ENCODE measurements at regions not wholly inside any gene's neighbourhood (a gene's known extent, or its start where the extent isn't known, plus 50 kb on each side); places are given as distances from the start of the nearest gene placed in this dataset.
"Not testable (repeated sequence)": the region's sequence is repeated elsewhere in the genome, so short reads cannot be mapped to it uniquely, and the experiment has no call there.

GRCh38 chr10:123221418-123221817 lies 67.2 kb downstream of the BUB3 start:
- no peak for TF ChIP-seq CTCF (IDR thresholded peaks at IDR 0.05)
- H3K9me3 ChIP-seq = no peaks in the 10 kb centered on the region
- H3K36me3 ChIP-seq (ENCODE audit: low read depth) = no peaks in the 10 kb centered on the region
- no peak overlapping the region for H3K4me3 ChIP-seq
- no peak for ATAC-seq
- intact Hi-C loops (cut with DNase I, micrococcal nuclease) = no loop called here
- no peak for DNase-seq
- no peaks in the 10 kb centered on the region for H3K4me1 ChIP-seq (ENCODE audit: low read depth)

- DNase-seq = no peak
- H3K4me1 ChIP-seq (ENCODE audit: low read depth) = no peaks in the 10 kb centered on the region
- intact Hi-C loops (cut with DNase I, micrococcal nuclease) = no loop called here
Measured at GRCh38 chr10:123222832-123223231, 68.6 kb downstream of the BUB3 start.

GRCh38 chr10:123227706-123228105 lies 73.5 kb downstream of the BUB3 start:
- Histone ChIP-seq H3K4me1 (ENCODE audit: low read depth) (no peaks in the 10 kb centered on the region), H3K36me3 (ENCODE audit: low read depth) (no peaks in the 10 kb centered on the region), H3K9me3 (no peaks in the 10 kb centered on the region), H3K4me3 (no peak overlapping the region)
- ATAC-seq = no peak
- TF ChIP-seq CTCF (IDR thresholded peaks at IDR 0.05) = no peak
- no peak for DNase-seq
- intact Hi-C loops (cut with DNase I, micrococcal nuclease) = no loop called here

More at GRCh38 chr10:123222832-123223231, 68.6 kb downstream of the BUB3 start:
- H3K36me3 ChIP-seq (ENCODE audit: low read depth) = no peaks in the 10 kb centered on the region
- no peak for TF ChIP-seq CTCF (IDR thresholded peaks at IDR 0.05)
- ATAC-seq = peak; percentile 47
- no peaks in the 10 kb centered on the region for H3K9me3 ChIP-seq
- H3K4me3 ChIP-seq = no peak overlapping the region

- no peaks in the 10 kb centered on the region for H3K36me3 ChIP-seq (ENCODE audit: low read depth)
- intact Hi-C loops (cut with DNase I, micrococcal nuclease) = no loop called here
- ATAC-seq (no peak), DNase-seq (no peak)
- no peak for TF ChIP-seq CTCF (IDR thresholded peaks at IDR 0.05)
- H3K4me3 ChIP-seq = no peak overlapping the region
- no peaks in the 10 kb centered on the region for H3K4me1 ChIP-seq (ENCODE audit: low read depth)
- H3K9me3 ChIP-seq = peaks cover 7% of the 10 kb centered on the region
Measured at GRCh38 chr10:123229927-123230630, 75.9 kb downstream of the BUB3 start.

GRCh38 chr10:123232879-123233278 lies 78.7 kb downstream of the BUB3 start:
- intact Hi-C loops (cut with DNase I, micrococcal nuclease) = not testable (repeated sequence)

GRCh38 chr10:123235014-123235413 lies 80.8 kb downstream of the BUB3 start:
- intact Hi-C loops (cut with DNase I, micrococcal nuclease); H3K4me1 ChIP-seq (ENCODE audit: low read depth); H3K9me3 ChIP-seq; ATAC-seq; H3K4me3 ChIP-seq; H3K36me3 ChIP-seq (ENCODE audit: low read depth); DNase-seq: not testable (repeated sequence)

More at GRCh38 chr10:123232879-123233278, 78.7 kb downstream of the BUB3 start:
- H3K4me3 ChIP-seq; ATAC-seq; DNase-seq; H3K36me3 ChIP-seq (ENCODE audit: low read depth); H3K9me3 ChIP-seq; H3K4me1 ChIP-seq (ENCODE audit: low read depth): not testable (repeated sequence)

GRCh38 chr10:123236126-123236525 lies 81.9 kb downstream of the BUB3 start:
- DNase-seq = no peak
- no peak for ATAC-seq
- Histone ChIP-seq H3K4me3 (no peak overlapping the region), H3K36me3 (ENCODE audit: low read depth) (no peaks in the 10 kb centered on the region), H3K9me3 (peaks cover 7% of the 10 kb centered on the region), H3K4me1 (ENCODE audit: low read depth) (no peaks in the 10 kb centered on the region)
- intact Hi-C loops (cut with DNase I, micrococcal nuclease) = no loop called here
- TF ChIP-seq CTCF (IDR thresholded peaks at IDR 0.05) = no peak
